ENCODE measurements at regions not wholly inside any gene's neighbourhood (a gene's known extent, or its start where the extent isn't known, plus 50 kb on each side); places are given as distances from the start of the nearest gene placed in this dataset.

- FAIRE-seq = no peak
- TF ChIP-seq CTCF (IDR thresholded peaks at IDR 0.05; ENCODE audit: insufficient read depth, low read length, severe bottlenecking) = no peak
These were observed 413.0 kb downstream of the AEBP2 start for GRCh38 chr12:19852100-19852855.

GRCh38 chr12:19855851-19856250, 416.6 kb downstream of the AEBP2 start:
- H3K4me3 ChIP-seq (ENCODE audit: low read depth, low read length) = no peak overlapping the region
- no peak for FAIRE-seq
- H3K27me3 ChIP-seq (ENCODE audit: control insufficient read depth, insufficient read depth, low read length) = peaks cover 3% of the 10 kb centered on the region
- DNase-seq (ENCODE audit: low read depth) = no peak
- TF ChIP-seq CTCF (IDR thresholded peaks at IDR 0.05; ENCODE audit: insufficient read depth, low read length, severe bottlenecking) = no peak
- no peaks in the 10 kb centered on the region for H3K36me3 ChIP-seq (ENCODE audit: control insufficient read depth, insufficient read depth, low read length)

More at GRCh38 chr12:19852100-19852855, 413.0 kb downstream of the AEBP2 start:
- Histone ChIP-seq H3K4me3 (ENCODE audit: low read depth, low read length) (no peak overlapping the region), H3K27me3 (ENCODE audit: control insufficient read depth, insufficient read depth, low read length) (peaks cover 3% of the 10 kb centered on the region), H3K36me3 (ENCODE audit: control insufficient read depth, insufficient read depth, low read length) (no peaks in the 10 kb centered on the region)
- no peak for DNase-seq (ENCODE audit: low read depth)

- Histone ChIP-seq H3K4me3 (ENCODE audit: low read depth, low read length) (no peak overlapping the region), H3K27me3 (ENCODE audit: control insufficient read depth, insufficient read depth, low read length) (peaks cover 3% of the 10 kb centered on the region), H3K36me3 (ENCODE audit: control insufficient read depth, insufficient read depth, low read length) (no peaks in the 10 kb centered on the region)
- DNase-seq (ENCODE audit: low read depth) = no peak
- no peak for TF ChIP-seq CTCF (IDR thresholded peaks at IDR 0.05; ENCODE audit: insufficient read depth, low read length, severe bottlenecking)
- no peak for FAIRE-seq
These were observed 417.1 kb downstream of the AEBP2 start for GRCh38 chr12:19856389-19856788.

GRCh38 chr12:19857204-19857603, 417.9 kb downstream of the AEBP2 start:
- Histone ChIP-seq H3K27me3 (ENCODE audit: control insufficient read depth, insufficient read depth, low read length) (peaks cover 3% of the 10 kb centered on the region), H3K4me3 (ENCODE audit: low read depth, low read length) (no peak overlapping the region), H3K36me3 (ENCODE audit: control insufficient read depth, insufficient read depth, low read length) (no peaks in the 10 kb centered on the region)
- FAIRE-seq (no peak), DNase-seq (ENCODE audit: low read depth) (no peak)
- no peak for TF ChIP-seq CTCF (IDR thresholded peaks at IDR 0.05; ENCODE audit: insufficient read depth, low read length, severe bottlenecking)

- FAIRE-seq (no peak), DNase-seq (ENCODE audit: low read depth) (no peak)
- H3K4me3 ChIP-seq (ENCODE audit: low read depth, low read length) = no peak overlapping the region
- no peaks in the 10 kb centered on the region for H3K36me3 ChIP-seq (ENCODE audit: control insufficient read depth, insufficient read depth, low read length)
- no peaks in the 10 kb centered on the region for H3K27me3 ChIP-seq (ENCODE audit: control insufficient read depth, insufficient read depth, low read length)
- no peak for TF ChIP-seq CTCF (IDR thresholded peaks at IDR 0.05; ENCODE audit: insufficient read depth, low read length, severe bottlenecking)
These were observed 427.9 kb downstream of the AEBP2 start for GRCh38 chr12:19867151-19867550.

- FAIRE-seq (no peak), DNase-seq (ENCODE audit: low read depth) (peak; percentile 31)
- Histone ChIP-seq H3K36me3 (ENCODE audit: control insufficient read depth, insufficient read depth, low read length) (no peaks in the 10 kb centered on the region), H3K27me3 (ENCODE audit: control insufficient read depth, insufficient read depth, low read length) (no peaks in the 10 kb centered on the region), H3K4me3 (ENCODE audit: low read depth, low read length) (no peak overlapping the region)
- no peak for TF ChIP-seq CTCF (IDR thresholded peaks at IDR 0.05; ENCODE audit: insufficient read depth, low read length, severe bottlenecking)
These were observed 428.7 kb downstream of the AEBP2 start for GRCh38 chr12:19867970-19868369.

All from bronchial epithelial cell (primary cell).